ENCODE measurements at regions not wholly inside any gene's neighbourhood (a gene's known extent, or its start where the extent isn't known, plus 50 kb on each side); places are given as distances from the start of the nearest gene placed in this dataset.
"Not testable (repeated sequence)": the region's sequence is repeated elsewhere in the genome, so short reads cannot be mapped to it uniquely, and the experiment has no call there.

- DNase-seq (ENCODE audit: low spot score), result no peak
Observed at GRCh38 chr12:127463237-127463636, 803.7 kb upstream of the TMEM132C start.

- DNase-seq (ENCODE audit: low spot score), result no peak
Observed at GRCh38 chr12:127469331-127469730, 797.6 kb upstream of the TMEM132C start.

GRCh38 chr12:127473766-127474165 lies 793.2 kb upstream of the TMEM132C start:
- no peak for DNase-seq (ENCODE audit: low spot score)

GRCh38 chr12:127479256-127479655 lies 787.7 kb upstream of the TMEM132C start:
- no peak for DNase-seq (ENCODE audit: low spot score)

GRCh38 chr12:127480775-127481314 lies 786.1 kb upstream of the TMEM132C start:
- no peak for DNase-seq (ENCODE audit: low spot score)

GRCh38 chr12:127482950-127483349 lies 784.0 kb upstream of the TMEM132C start:
- no peak for DNase-seq (ENCODE audit: low spot score)

- DNase-seq (ENCODE audit: low spot score), result no peak
Observed at GRCh38 chr12:127485528-127485927, 781.4 kb upstream of the TMEM132C start.

GRCh38 chr12:127487031-127487430 lies 779.9 kb upstream of the TMEM132C start:
- DNase-seq (ENCODE audit: low spot score), result no peak

GRCh38 chr12:127489061-127489460 lies 777.9 kb upstream of the TMEM132C start:
- no peak for DNase-seq (ENCODE audit: low spot score)

GRCh38 chr12:127494961-127495915 lies 771.7 kb upstream of the TMEM132C start:
- DNase-seq (ENCODE audit: low spot score), result no peak

GRCh38 chr12:127496255-127496654 lies 770.7 kb upstream of the TMEM132C start:
- no peak for DNase-seq (ENCODE audit: low spot score)

GRCh38 chr12:127500512-127501035 lies 766.4 kb upstream of the TMEM132C start:
- no peak for DNase-seq (ENCODE audit: low spot score)

- DNase-seq (ENCODE audit: low spot score), result no peak
Observed at GRCh38 chr12:127501916-127502315, 765.1 kb upstream of the TMEM132C start.

GRCh38 chr12:127503246-127503645 lies 763.7 kb upstream of the TMEM132C start:
- no peak for DNase-seq (ENCODE audit: low spot score)

GRCh38 chr12:127503996-127504395 lies 763.0 kb upstream of the TMEM132C start:
- not testable (repeated sequence) for DNase-seq (ENCODE audit: low spot score)

GRCh38 chr12:127504874-127505273 lies 762.1 kb upstream of the TMEM132C start:
- no peak for DNase-seq (ENCODE audit: low spot score)

- no peak for DNase-seq (ENCODE audit: low spot score)
Observed at GRCh38 chr12:127507341-127507740, 759.6 kb upstream of the TMEM132C start.

GRCh38 chr12:127509066-127509778 lies 757.7 kb upstream of the TMEM132C start:
- no peak for DNase-seq (ENCODE audit: low spot score)

GRCh38 chr12:127515941-127516340 lies 751.0 kb upstream of the TMEM132C start:
- DNase-seq (ENCODE audit: low spot score), result no peak

GRCh38 chr12:127516467-127516866 lies 750.5 kb upstream of the TMEM132C start:
- no peak for DNase-seq (ENCODE audit: low spot score)

- DNase-seq (ENCODE audit: low spot score), result no peak
Observed at GRCh38 chr12:127519779-127520178, 747.2 kb upstream of the TMEM132C start.

- DNase-seq (ENCODE audit: low spot score), result no peak
Observed at GRCh38 chr12:127526925-127527324, 740.0 kb upstream of the TMEM132C start.

- no peak for DNase-seq (ENCODE audit: low spot score)
Observed at GRCh38 chr12:127528551-127528950, 738.4 kb upstream of the TMEM132C start.

Data from D341Med (cell line).